ENCODE measurements at regions not wholly inside any gene's neighbourhood (a gene's known extent, or its start where the extent isn't known, plus 50 kb on each side); places are given as distances from the start of the nearest gene placed in this dataset.

DNA sequence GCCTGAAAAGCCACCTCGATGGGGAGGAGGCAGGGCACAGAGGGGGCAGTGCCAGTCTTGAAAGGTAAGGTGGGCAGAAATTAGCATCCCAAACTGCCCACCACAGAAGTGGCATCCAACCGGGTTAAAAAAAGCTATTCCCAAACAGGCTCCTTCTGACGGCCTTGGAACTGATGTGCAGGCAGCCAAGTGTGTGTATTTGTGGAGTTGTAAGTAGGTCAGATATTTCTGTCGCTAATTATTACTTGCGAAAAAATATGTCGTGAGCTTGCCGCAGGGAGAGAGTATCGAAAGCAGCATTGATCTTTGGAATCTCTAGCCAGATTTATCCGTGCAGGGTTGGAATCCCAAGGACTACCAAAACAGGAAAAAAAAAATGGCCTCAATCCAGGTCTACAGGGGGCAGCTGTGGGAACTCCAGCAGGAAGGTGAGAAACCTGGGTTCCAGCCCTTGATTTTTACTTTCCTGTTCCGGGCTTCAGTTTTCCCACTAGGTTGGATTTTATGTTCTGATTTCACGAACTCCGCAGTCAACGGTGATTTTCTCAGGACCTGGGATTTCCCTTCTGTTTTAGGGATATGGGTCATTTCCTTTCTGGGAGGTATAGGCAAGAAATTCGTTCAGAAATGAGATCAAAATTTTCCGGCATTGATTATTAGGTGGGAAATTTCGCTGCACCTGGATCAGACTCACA lies 200.8 kb downstream of the RGS3 start:
- in situ Hi-C loops (cut with MboI; ENCODE audit: low sequenced_read_pairs, unreplicated experiment): loop anchor here (25.0 kb wide), 1 partner anchor 527 kb away; no protein-coding TSS in a partner anchor

DNA sequence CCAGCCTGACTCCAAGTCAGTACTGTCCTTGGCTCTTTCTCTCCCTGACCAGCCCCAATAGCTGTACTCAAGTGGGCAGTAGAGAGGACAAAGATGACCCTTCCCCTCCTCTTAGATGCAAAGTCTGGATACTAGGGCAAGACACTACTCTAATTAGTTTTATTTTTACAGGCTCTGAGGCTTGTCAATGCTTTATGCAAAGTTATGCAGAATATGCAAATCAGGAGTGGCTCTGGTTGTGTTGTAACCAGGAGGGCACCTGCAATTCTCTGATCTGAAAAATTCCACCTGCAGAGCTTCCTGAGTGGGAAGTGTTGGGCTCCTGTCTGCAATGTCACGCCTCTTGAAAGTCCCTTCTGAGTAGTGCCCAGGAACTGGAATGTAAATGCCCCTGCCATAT lies 201.5 kb downstream of the RGS3 start:
- no peak for DNase-seq (ENCODE audit: low spot score)
- in situ Hi-C loops (cut with MboI; ENCODE audit: low sequenced_read_pairs, unreplicated experiment): loop anchor here (25.0 kb wide), 1 partner anchor 528 kb away; no protein-coding TSS in a partner anchor
- TF ChIP-seq, protein P1, sequence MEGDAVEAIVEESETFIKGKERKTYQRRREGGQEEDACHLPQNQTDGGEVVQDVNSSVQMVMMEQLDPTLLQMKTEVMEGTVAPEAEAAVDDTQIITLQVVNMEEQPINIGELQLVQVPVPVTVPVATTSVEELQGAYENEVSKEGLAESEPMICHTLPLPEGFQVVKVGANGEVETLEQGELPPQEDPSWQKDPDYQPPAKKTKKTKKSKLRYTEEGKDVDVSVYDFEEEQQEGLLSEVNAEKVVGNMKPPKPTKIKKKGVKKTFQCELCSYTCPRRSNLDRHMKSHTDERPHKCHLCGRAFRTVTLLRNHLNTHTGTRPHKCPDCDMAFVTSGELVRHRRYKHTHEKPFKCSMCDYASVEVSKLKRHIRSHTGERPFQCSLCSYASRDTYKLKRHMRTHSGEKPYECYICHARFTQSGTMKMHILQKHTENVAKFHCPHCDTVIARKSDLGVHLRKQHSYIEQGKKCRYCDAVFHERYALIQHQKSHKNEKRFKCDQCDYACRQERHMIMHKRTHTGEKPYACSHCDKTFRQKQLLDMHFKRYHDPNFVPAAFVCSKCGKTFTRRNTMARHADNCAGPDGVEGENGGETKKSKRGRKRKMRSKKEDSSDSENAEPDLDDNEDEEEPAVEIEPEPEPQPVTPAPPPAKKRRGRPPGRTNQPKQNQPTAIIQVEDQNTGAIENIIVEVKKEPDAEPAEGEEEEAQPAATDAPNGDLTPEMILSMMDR (IDR thresholded peaks at IDR 0.05; ENCODE audit: borderline replicate concordance, control extremely low read depth, extremely low read depth, insufficient read depth, missing control alignments): no peak

More for the DNA sequence above, 200.8 kb downstream of the RGS3 start:
- TF ChIP-seq, protein P1 (IDR thresholded peaks at IDR 0.05; ENCODE audit: borderline replicate concordance, control extremely low read depth, extremely low read depth, insufficient read depth, missing control alignments): no peak
- no peak for DNase-seq (ENCODE audit: low spot score)

DNA sequence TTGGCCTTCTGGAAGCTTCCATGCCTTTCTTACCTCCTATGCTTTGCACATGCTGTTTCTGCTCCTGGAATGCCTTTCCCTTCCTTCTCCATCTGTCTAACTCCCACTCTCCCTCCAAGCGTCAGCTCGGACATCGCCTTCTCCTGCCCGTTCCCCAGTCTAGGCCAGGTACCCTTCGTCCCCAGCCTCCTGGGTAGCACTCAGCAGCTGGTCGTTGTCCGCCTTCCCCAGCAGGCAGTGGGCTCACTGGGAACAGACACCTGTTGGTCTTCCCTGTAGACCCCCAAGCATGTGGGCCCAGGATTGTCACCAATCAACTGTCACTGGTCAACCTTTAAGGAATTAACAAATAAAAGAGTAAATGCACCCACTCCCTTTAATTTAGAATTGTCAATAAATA lies 202.2 kb downstream of the RGS3 start:
- no peak for DNase-seq (ENCODE audit: low spot score)
- in situ Hi-C loops (cut with MboI; ENCODE audit: low sequenced_read_pairs, unreplicated experiment): loop anchor here (25.0 kb wide), 1 partner anchor 528 kb away; no protein-coding TSS in a partner anchor
- TF ChIP-seq, protein P1 (IDR thresholded peaks at IDR 0.05; ENCODE audit: borderline replicate concordance, control extremely low read depth, extremely low read depth, insufficient read depth, missing control alignments): no peak

DNA sequence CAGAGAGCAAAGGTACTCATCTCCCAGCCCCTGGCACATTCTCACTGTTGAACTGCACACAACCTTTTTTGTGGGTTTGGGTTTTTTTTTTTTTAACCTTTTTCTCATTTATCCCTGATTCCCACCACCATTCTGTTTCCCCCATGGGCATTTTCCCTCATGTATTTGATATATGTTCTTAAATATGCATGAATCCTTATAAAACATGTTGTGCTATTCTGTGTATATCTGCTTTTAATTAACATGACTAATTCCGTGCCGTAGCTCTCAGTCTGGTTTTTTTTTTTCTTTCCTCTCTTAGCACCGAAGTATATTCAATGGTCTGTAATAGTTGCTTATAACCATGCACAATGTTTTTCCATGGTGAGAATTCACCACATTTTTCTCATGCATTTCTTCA lies 204.5 kb downstream of the RGS3 start:
- TF ChIP-seq, protein P1 (IDR thresholded peaks at IDR 0.05; ENCODE audit: borderline replicate concordance, control extremely low read depth, extremely low read depth, insufficient read depth, missing control alignments): no peak
- DNase-seq (ENCODE audit: low spot score): no peak
- in situ Hi-C loops (cut with MboI; ENCODE audit: low sequenced_read_pairs, unreplicated experiment): loop anchor here (25.0 kb wide), 1 partner anchor 531 kb away; no protein-coding TSS in a partner anchor

DNA sequence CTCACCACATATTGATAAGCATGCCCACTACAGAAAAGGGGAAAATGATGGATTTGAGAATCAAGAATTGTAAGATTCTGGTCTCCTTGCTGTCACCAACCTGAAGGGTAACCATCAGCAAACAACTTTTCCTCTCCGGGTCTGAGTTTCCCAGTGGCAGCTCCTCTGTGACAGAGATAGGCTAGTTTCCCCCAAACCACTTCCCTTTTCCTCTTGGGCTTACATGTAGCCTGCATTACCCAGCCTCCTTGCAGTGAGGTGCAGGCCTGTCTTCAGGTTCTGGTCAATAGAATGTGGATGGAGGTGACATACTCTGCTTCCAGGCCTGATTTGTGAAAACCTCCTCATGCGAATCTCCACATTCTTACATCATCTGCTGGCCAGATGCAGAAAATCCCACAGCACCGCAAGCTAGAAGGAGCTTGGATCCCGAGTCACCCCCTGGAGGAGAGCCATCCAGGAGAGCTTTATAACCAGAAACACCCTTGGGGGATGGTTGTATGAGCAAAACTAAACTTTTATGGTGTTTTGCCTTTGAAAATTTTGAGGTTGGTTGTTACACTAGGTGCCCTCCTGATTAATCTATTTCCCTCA lies 206.1 kb downstream of the RGS3 start:
- TF ChIP-seq, protein P1 (IDR thresholded peaks at IDR 0.05; ENCODE audit: borderline replicate concordance, control extremely low read depth, extremely low read depth, insufficient read depth, missing control alignments): no peak
- in situ Hi-C loops (cut with MboI; ENCODE audit: low sequenced_read_pairs, unreplicated experiment): loop anchor here (25.0 kb wide), 1 partner anchor 532 kb away; no protein-coding TSS in a partner anchor
- DNase-seq (ENCODE audit: low spot score): no peak

DNA sequence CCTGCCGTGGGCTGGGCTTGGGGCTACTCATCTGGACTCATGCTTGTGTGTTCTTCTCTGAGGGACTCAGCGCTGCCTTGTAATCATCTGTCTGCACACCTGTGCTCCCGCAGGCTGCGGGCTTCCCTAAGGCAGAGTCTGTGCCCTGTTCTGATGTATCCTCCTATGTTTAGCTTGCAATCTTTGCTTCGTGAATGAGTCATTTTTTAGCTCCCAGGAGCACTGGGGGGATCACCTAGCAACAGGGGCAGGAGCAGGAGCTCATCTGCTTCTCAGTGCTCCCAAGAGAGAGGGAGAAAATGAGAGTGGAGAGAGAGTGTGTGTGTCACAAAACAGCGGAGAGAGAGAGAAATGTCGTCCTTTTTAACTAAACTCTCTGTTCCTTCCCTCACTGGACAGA lies 202.4 kb upstream of the ZNF618 start:
- no peak for DNase-seq (ENCODE audit: low spot score)
- in situ Hi-C loops (cut with MboI; ENCODE audit: low sequenced_read_pairs, unreplicated experiment): loop anchor here (25.0 kb wide), 1 partner anchor 536 kb away; no protein-coding TSS in a partner anchor
- TF ChIP-seq, protein P1 (IDR thresholded peaks at IDR 0.05; ENCODE audit: borderline replicate concordance, control extremely low read depth, extremely low read depth, insufficient read depth, missing control alignments): no peak

Measured in GM13976 (cell line).